ENCODE measurements at regions not wholly inside any gene's neighbourhood (a gene's known extent, or its start where the extent isn't known, plus 50 kb on each side); places are given as distances from the start of the nearest gene placed in this dataset.

GRCh38 chr18:47758000-47758399 lies 172.5 kb downstream of the SMAD2 start:
- no peak for DNase-seq (ENCODE audit: low read depth)

DNA sequence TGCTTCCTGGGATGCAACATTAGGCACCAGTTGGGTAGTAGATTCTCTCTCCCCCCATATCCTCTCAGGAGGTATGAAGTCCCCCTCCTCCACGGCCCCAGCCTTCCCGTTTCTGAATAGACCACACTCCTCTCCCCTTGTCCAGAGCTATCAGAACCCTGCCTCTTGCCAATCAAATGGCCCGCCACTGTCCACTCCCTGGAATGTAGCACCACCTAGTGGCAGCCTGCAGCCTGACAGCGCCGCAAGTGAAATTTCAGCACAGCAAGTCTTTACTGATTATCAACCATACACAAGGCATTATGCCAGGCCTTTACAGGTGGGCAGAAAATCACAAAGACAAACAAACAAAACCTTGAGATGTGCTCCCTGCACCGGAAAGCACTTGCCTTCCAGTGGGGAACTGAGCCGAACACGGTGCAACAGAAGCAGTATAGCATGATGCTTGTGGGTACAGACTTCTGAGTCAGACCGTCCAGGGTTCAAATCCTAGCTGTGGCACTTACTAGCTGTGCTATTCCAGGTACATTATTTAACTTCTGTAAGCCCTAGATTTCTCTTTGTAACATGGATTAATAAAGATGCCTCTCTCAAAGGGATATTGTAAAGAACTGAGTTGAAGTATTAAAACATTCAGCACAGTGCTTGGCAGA lies 174.0 kb downstream of the SMAD2 start:
- DNase-seq (ENCODE audit: low read depth) = peak; percentile 23

DNA sequence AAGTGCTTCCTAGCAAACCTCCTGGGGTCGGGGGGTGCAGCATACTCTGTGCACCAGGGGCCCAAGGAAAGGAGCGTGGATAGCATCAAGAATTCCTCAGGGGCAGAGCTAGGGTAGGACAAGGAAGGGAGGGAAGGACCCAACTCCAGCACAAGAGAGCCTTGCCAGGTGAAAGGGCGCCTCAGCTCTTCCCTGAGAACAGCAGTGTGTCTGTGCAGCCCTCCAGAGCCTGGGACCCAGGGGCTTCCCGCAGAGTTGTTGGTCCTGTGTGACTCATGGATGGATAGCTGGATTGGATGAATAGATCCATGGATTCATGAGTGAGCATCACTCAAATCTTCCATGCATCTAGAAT lies 175.4 kb downstream of the SMAD2 start:
- DNase-seq (ENCODE audit: low read depth) = no peak

GRCh38 chr18:47754311-47755101 lies 176.0 kb downstream of the SMAD2 start:
- peak; percentile 11 for DNase-seq (ENCODE audit: low read depth)

GRCh38 chr18:47752796-47753645 lies 177.4 kb downstream of the SMAD2 start:
- DNase-seq (ENCODE audit: low read depth) = no peak

GRCh38 chr18:47750889-47751423 lies 179.5 kb downstream of the SMAD2 start:
- DNase-seq (ENCODE audit: low read depth) = no peak

- DNase-seq (ENCODE audit: low read depth) = no peak
These were observed 180.9 kb downstream of the SMAD2 start for GRCh38 chr18:47749600-47749973.

GRCh38 chr18:47748847-47749599 lies 181.4 kb downstream of the SMAD2 start:
- DNase-seq (ENCODE audit: low read depth) = peak; percentile 63

GRCh38 chr18:47748093-47748796 lies 182.2 kb downstream of the SMAD2 start:
- no peak for DNase-seq (ENCODE audit: low read depth)

DNA sequence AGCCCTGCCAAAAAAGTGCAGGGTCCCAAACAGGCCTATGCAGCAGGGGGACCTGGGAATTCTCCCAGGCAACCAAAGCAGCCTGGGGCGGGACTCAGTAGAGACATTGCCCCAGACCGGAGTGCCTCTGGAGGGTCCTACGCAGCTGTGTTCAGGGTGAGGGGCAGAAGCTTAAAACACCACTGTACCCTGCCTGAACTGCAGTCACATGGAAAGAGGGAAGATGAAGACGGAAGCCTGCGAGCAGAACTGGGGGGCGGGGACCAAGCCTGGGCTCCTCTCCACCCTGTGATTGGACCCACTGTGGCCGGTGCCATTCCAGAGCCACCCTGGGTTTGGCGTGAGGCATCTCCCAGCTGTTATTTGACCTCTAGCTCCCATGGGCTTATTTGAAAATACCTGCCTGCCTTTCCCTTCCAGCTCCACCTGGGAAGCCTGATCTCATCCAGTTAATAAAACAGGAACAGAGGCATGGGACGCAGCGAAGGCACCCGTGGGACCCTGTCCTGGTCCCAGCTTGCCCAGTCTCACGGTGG lies 183.1 kb downstream of the SMAD2 start:
- DNase-seq (ENCODE audit: low read depth) = no peak

DNA sequence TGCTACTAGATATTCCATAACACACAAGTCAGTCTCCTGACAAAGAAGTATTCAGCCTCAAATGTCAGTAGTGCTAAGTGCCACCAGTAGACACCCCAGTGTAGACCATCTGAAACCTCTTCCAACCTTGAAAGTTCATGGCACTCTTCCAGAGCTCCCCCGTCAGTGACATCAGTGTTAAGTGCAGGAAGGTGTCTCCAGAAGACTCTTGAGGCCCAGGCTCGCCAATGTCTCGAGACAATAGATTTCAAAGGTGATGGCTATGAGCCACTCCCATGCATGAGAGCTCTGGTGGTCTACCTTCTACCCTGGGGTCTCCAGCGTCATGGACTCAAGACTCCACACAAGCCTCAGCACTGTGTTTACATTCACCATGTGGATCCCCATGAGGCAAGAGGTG lies 183.8 kb downstream of the SMAD2 start:
- DNase-seq (ENCODE audit: low read depth) = no peak

- no peak for DNase-seq (ENCODE audit: low read depth)
These were observed 185.2 kb downstream of the SMAD2 start for GRCh38 chr18:47745227-47745626.

GRCh38 chr18:47737956-47738355 lies 192.5 kb downstream of the SMAD2 start:
- no peak for DNase-seq (ENCODE audit: low read depth)

GRCh38 chr18:47737198-47737830 lies 193.1 kb downstream of the SMAD2 start:
- DNase-seq (ENCODE audit: low read depth) = no peak

DNA sequence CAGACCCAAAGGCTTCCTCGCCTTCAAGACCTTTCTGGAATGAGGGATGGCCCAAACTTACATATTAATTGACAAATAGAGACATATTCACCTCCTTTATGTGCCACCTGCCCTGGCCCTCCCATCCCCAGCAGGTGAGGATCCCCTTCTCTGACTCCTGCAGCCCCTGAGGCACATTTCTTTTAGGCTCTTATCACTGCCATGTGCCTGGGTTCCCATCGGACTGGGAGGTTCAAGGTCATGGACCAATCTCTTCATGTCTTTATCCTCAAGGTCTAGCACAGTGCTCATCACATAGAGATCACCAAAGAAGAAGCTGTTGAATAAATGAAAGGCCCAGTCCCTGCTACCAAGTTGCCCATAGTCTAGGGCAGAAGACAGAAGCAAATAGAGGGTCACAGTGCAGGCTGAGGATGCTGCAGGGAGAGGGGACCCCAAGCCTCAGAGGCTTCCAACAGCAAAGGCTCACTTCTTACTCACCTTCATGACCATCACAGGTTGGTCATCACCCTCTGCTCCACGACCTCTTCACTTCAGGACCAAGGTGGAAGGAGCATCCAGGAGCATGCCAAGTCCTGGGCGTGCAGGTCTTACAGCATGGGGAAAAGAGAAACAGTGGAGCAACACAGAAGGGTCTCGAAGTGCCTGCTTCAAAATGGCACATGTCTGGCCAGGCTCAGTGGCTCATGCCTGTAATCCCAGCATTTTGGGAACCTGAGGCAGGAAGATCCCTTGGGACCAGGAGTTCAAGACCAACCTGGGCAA lies 193.9 kb downstream of the SMAD2 start:
- no peak for DNase-seq (ENCODE audit: low read depth)

DNA sequence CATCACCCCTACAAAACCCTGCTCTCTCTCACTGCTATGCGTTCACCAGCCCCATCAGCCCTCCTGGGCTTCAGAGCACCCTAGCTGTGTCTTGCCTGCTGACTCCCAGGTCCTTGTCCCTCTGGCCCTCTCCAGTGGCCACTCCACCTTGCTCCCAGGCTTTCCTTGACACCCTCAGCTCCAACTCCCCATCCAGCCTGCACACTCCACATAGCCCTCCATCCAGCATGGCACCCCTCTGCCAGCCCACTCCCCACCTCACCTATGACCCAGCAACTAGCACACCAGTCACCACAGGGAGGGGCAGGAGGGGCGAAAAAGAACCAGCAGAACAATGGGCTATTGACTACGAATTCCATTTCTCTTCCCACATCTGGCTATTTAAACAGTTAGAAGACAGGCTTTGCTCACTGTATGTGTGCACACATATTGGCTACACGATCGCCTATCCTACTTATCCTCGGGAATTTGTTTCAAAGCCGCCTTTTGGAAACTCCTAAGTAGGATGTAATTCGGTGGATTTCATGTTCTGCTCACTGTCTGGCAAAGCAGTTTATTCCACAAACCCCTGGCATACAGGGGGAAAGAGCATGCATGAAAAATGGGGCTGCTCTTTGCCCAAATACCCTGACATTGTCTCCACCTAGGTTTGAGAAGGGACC lies 195.3 kb downstream of the SMAD2 start:
- no peak for DNase-seq (ENCODE audit: low read depth)

DNA sequence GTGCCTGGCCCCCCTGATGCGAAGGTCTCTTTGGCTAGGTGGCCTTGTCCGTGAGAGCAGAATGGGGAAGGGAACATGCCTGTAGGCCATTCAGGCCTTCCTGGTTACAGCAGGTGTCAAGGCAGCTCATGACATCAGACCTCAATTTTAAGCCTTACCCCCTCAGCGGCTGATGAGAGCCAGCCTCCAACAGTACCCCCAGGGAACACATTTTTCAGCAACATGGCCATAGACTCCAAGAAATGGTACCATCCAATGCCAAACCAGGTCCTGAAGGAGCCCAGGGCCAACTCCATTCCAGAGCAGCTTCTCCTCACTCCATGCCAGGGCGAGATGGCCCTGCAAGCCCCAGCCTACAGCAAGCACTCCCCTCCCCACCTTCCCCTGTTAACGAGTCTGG lies 199.2 kb downstream of the SMAD2 start:
- no peak for DNase-seq (ENCODE audit: low read depth)

DNA sequence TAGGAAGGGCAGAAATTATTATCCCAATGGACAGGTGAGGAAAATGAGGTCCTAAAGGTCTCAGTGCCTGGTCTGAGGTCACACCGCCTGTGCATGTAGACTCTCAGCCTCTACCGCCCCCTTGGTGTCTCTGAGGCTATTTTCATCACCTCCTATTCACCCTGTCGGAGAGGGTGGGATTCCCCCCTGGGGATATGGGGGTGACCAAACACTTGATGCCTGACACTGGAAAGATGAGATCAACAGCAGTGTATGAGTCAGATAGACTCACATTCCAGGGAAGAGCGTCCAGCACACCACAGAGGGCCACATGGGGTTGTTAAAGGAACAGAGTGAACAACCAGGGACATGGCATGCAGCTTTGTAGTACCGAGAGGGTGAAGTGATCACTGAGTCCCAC lies 199.7 kb downstream of the SMAD2 start:
- DNase-seq (ENCODE audit: low read depth) = no peak

DNA sequence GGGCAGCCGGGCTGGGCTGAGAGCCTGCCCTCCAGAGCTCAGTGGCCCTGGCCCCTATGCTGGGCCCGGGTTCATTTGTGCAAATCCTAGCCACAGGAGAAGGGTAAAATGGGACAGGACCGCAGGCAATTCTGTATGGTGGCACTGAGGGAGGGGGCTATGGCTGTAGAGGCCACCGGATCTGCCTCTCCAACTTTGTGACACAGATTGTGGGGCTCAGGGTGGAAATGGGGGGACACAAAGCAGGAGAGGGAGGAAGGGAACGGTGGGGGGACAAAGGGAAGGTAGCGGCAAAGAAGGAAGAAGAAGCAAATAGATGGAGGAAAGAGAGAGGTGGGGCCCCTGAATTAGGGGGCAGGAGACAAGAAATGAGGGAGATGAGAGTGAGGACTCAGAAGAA lies 201.1 kb downstream of the SMAD2 start:
- no peak for DNase-seq (ENCODE audit: low read depth)
